Spleen (tissue), 11 donors: ENCODE measurements at regions not wholly inside any gene's neighbourhood (a gene's known extent, or its start where the extent isn't known, plus 50 kb on each side); places are given as distances from the start of the nearest gene placed in this dataset.
"Not testable (repeated sequence)": the region's sequence is repeated elsewhere in the genome, so short reads cannot be mapped to it uniquely, and the experiment has no call there.

ENCODE experiments used
- DNase-seq: peaks from one replicate; pipeline ENCODE4 v3.0.0-alpha.2; 2020
- H3K27ac ChIP-seq, 8 donors: fragments of 200-600 bp; sonication (generic) in 7 of 8; 1 replicate in 4 of 8; 2 replicates in 4 of 8; pipeline versions ENCODE4 v1.5.0 to v1.8.0; 2016 to 2021; ENCODE audit warnings: inconsistent platforms in 4 of 8, mild to moderate bottlenecking in 4 of 8, moderate library complexity in 1 of 8
- H3K27me3 ChIP-seq, 7 donors: fragments of 200-600 bp; sonication (generic) in 6 of 7; replicated peaks in 1 of 7; 1 replicate in 4 of 7; 2 replicates in 3 of 7; pipeline versions ENCODE4 v1.5.0 to v1.8.0; 2016 to 2021; ENCODE audit warnings: inconsistent platforms in 3 of 7, mild to moderate bottlenecking in 1 of 7
- H3K36me3 ChIP-seq, 6 donors: fragments of 200-600 bp; sonication (generic) in 5 of 6; 1 replicate in 4 of 6; 2 replicates in 2 of 6; pipeline versions ENCODE4 v1.5.0 to v1.8.0; 2016 to 2021; ENCODE audit warnings: inconsistent platforms in 2 of 6
- H3K4me1 ChIP-seq, 6 donors: fragments of 200-600 bp; sonication (generic) in 5 of 6; 1 replicate in 3 of 6; 2 replicates in 3 of 6; pipeline versions ENCODE4 v1.5.0 to v1.8.0; 2016 to 2021; ENCODE audit warnings: inconsistent platforms in 3 of 6
- H3K4me3 ChIP-seq, 8 donors: fragments of 200-600 bp; sonication (generic) in 7 of 8; 1 replicate in 4 of 8; 2 replicates in 4 of 8; pipeline versions ENCODE4 v1.5.0 to v1.8.0; 2016 to 2021; ENCODE audit warnings: inconsistent platforms in 4 of 8, mild to moderate bottlenecking in 4 of 8, moderate library complexity in 2 of 8
- H3K9me3 ChIP-seq, 8 donors: fragments of 200-600 bp; sonication (generic) in 7 of 8; 1 replicate in 4 of 8; 2 replicates in 4 of 8; pipeline versions ENCODE4 v1.5.0 to v1.8.0; 2016 to 2021; ENCODE audit warnings: inconsistent platforms in 4 of 8
- POLR2A ChIP-seq, 3 donors: fragments of 450-650 bp; IDR thresholded peaks; one replicate each; pipeline ENCODE4 v1.5.1; 2017; ENCODE audit warnings: antibody characterized with exemption in 3 of 3, mild to moderate bottlenecking in 1 of 3
- POLR2AphosphoS5 ChIP-seq, 3 donors: sonication (generic); formaldehyde crosslinking; IDR thresholded peaks; one replicate each; pipeline ENCODE4 v1.5.1; 2017; ENCODE audit warnings: antibody characterized with exemption in 3 of 3
- WGBS, 5 donors: extraction: QIAGEN DNeasy Blood & Tissue Kit in 3 of 5; methylation state at CpG; one replicate each; pipeline versions ENCODE4 v1.1.5 to v1.1.7; 2013 to 2018; 5-methylcytosine and 5-hydroxymethylcytosine counted together
- intact Hi-C: fragments of 100-400 bp; cut with DNase I; formaldehyde crosslinking; loops from one replicate; pipeline ENCODE4 v1.15.0; 2023; ENCODE audit warnings: low total_unique reads
- TF ChIP-seq, protein P1 (sequence below), 11 experiments: fragments of 200-600 bp in 7 of 11; fragments of 450-650 bp in 4 of 11; sonication (generic) in 4 of 11; IDR thresholded peaks in 8 of 11; conservative IDR thresholded peaks in 3 of 11; 1 replicate in 7 of 11; 2 replicates in 4 of 11; pipeline versions ENCODE4 v1.4.0 to v1.8.0; 2016 to 2021; ENCODE audit warnings: antibody characterized with exemption in 11 of 11, inconsistent platforms in 4 of 11, mild to moderate bottlenecking in 1 of 11
- donor health status: healthy with polysubstance abuse.
- donor health status: DM: no; HTN: no; CAD: no; lungs with moderate emphysema.
- donor health status: DM: no; HTN: no; CAD: no.
- donor health status: Bipolar disorder and iron deficiency.
- donor health status: healthy.
- donor health status: DM: no; HTN: no; CAD: no.
- donor health status: DM: yes; HTN: yes; CAD: no.

DNA sequence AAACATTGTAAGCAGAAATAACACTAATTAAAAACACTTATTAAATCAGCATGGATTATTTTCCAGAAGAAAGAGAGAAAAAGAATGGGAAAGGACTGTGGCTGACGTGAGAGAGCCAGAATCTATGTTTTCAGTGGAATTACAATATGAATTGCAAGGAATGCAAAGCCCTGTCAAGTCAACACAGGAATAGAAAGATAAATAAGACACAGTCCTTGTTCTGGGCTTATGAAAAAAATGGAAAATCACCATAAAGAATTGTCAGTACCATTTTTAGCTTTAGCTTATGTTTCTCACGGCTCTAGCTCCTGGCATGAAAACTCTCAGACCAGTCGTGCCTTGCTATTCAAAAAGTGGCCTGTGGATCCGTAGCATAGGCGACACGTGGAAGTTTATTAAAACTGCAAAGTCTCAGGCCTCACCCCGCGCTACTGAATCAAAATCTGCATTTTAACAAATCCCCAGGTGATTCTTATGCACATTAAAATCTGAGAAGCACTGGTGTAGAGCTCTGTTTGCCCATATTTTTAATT lies 549.1 kb downstream of the RPS29 start:
- WGBS, 5 donors, result 70 to 77% (median 74%) methylated on average over 8 of the region's 8 CpGs
- TF ChIP-seq POLR2A (IDR thresholded peaks at IDR 0.05), result no peak
- TF ChIP-seq, protein P1, sequence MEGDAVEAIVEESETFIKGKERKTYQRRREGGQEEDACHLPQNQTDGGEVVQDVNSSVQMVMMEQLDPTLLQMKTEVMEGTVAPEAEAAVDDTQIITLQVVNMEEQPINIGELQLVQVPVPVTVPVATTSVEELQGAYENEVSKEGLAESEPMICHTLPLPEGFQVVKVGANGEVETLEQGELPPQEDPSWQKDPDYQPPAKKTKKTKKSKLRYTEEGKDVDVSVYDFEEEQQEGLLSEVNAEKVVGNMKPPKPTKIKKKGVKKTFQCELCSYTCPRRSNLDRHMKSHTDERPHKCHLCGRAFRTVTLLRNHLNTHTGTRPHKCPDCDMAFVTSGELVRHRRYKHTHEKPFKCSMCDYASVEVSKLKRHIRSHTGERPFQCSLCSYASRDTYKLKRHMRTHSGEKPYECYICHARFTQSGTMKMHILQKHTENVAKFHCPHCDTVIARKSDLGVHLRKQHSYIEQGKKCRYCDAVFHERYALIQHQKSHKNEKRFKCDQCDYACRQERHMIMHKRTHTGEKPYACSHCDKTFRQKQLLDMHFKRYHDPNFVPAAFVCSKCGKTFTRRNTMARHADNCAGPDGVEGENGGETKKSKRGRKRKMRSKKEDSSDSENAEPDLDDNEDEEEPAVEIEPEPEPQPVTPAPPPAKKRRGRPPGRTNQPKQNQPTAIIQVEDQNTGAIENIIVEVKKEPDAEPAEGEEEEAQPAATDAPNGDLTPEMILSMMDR (IDR thresholded peaks at IDR 0.05 in 8 of 11, conservative IDR thresholded peaks at IDR 0.05 in 3 of 11), result no peak
- no peak for TF ChIP-seq POLR2AphosphoS5 (IDR thresholded peaks at IDR 0.05)
- intact Hi-C loops, result no loop called here

DNA sequence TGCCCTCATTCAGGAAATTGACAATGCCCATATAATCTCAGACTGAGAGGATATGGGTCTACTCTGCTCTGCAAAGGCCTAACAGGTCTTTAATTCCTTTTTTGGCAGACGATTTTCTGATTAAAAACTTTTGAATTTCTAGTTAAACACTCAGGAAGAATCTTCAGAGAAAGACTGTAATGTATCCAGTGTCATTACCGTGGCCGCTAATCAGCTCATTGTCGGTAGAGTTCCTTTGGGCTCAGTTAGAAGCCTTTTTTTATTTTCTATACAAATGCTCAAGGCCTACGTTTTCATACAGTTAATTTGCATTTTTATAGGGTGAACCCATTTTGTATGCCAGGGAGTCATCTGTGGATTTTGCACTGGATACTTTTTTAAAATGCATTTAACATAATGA lies 549.9 kb downstream of the RPS29 start:
- intact Hi-C loops, result no loop called here
- no peaks in the 10 kb centered on the region for H3K9me3 ChIP-seq
- H3K27ac ChIP-seq, result no peak overlapping the region
- H3K36me3 ChIP-seq, result no peaks in the 10 kb centered on the region
- H3K27me3 ChIP-seq, result no peaks in the 10 kb centered on the region
- H3K4me3 ChIP-seq, result no peak overlapping the region
- 74 to 84% (median 77%) methylated on average over 5 of the region's 5 CpGs for WGBS, 5 donors
- no peak for DNase-seq
- H3K4me1 ChIP-seq, result no peaks in the 10 kb centered on the region
- TF ChIP-seq POLR2A (IDR thresholded peaks at IDR 0.05), result no peak
- TF ChIP-seq, protein P1 (IDR thresholded peaks at IDR 0.05 in 8 of 11, conservative IDR thresholded peaks at IDR 0.05 in 3 of 11), result no peak
- TF ChIP-seq POLR2AphosphoS5 (IDR thresholded peaks at IDR 0.05), result no peak

More for the DNA sequence above, 549.1 kb downstream of the RPS29 start:
- Histone ChIP-seq H3K36me3 (no peaks in the 10 kb centered on the region), H3K27me3 (no peaks in the 10 kb centered on the region), H3K9me3 (no peaks in the 10 kb centered on the region), H3K4me3 (no peak overlapping the region), H3K27ac (no peak overlapping the region), H3K4me1 (no peaks in the 10 kb centered on the region)
- no peak for DNase-seq

DNA sequence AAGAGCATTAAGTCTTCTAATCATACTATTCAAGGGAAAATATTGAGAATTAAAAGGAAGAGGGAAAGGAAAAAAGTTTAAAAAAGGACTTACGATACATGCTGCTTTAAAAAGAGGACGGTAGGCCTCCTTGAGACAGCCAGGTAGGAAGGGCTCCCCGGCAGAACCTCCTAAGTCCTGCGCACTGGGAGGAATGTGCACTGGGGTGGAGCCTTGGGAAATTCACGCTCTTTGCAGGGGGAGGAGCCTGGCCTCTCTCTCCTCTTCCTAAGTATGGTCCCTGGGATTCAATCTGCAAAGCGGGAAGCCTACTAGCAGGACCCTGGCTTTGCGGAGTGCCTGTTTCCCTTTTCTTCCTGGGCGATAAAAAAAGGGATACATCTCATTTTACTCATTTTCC lies 553.0 kb downstream of the RPS29 start:
- Histone ChIP-seq H3K36me3 (no peaks in the 10 kb centered on the region), H3K27me3 (no peaks in the 10 kb centered on the region), H3K27ac (no peak overlapping the region), H3K4me1 (no peaks in the 10 kb centered on the region), H3K4me3 (no peak overlapping the region), H3K9me3 (no peaks in the 10 kb centered on the region)
- DNase-seq, result no peak
- intact Hi-C loops, result no loop called here
- WGBS, 5 donors, result 79 to 91% (median 82%) methylated on average over 8 of the region's 8 CpGs
- TF ChIP-seq, protein P1 (IDR thresholded peaks at IDR 0.05 in 8 of 11, conservative IDR thresholded peaks at IDR 0.05 in 3 of 11), result no peak
- TF ChIP-seq POLR2A (IDR thresholded peaks at IDR 0.05) (no peak), POLR2AphosphoS5 (IDR thresholded peaks at IDR 0.05) (no peak)

DNA sequence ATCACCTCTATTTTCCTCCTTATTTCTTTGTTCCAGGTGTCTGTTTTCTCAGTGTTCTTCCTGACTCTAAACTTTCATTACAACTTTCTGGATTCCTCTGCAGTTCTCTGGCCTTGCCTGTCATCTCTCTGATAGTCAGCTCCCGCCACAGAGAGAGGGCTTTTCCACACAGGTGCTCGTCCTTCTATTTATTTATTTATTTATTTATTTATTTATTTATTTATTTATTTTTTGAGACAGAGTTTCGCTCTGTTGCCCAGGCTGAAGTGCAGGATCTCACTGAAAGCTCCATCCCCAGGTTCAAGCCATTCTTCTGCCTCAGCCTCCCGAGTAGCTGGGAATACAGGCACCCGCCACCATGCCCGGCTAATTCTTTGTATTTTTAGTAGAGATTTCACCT lies 554.5 kb downstream of the RPS29 start:
- intact Hi-C loops, H3K27me3 ChIP-seq, DNase-seq, H3K4me1 ChIP-seq, H3K4me3 ChIP-seq, H3K36me3 ChIP-seq, H3K27ac ChIP-seq: not testable (repeated sequence)
- WGBS, 5 donors, result 69 to 88% (median 75%) methylated on average over 6 of the region's 6 CpGs
- H3K9me3 ChIP-seq, result peaks cover 0 to 13% (median 5%) of the 10 kb centered on the region in 8 donors
